ENCODE measurements at regions not wholly inside any gene's neighbourhood (a gene's known extent, or its start where the extent isn't known, plus 50 kb on each side); places are given as distances from the start of the nearest gene placed in this dataset.

DNA sequence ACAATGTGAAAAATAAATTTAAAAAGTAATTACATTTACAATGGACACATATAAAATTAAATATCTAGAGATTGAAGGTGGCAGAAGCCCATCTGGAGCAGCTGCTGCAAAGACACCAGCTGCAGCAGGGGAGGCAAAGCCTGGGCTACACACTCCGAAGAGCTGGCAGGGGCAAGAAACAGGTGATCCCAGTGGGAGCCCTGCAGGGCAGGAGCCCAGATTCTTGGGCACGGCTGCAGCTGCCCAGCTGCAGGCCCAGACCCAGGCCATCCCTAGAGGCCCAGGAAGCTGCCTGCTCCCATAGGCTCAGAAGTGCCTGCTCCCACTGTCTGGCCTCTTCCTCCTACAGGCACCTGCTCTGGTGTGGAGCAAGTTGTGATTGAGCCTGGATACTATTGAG is 1547.9 kb upstream of the SPRY2 start:
- Mint-ChIP-seq H3K9me3 (ENCODE audit: insufficient read depth) (peaks cover 11% of the 10 kb centered on the region), H3K4me3 (no peak overlapping the region), H3K4me1 (no peaks in the 10 kb centered on the region), H3K27me3 (no peaks in the 10 kb centered on the region), H3K27ac (no peak overlapping the region)
- no peaks in the 10 kb centered on the region for H3K27me3 ChIP-seq (replicated peaks in 1 of 4; ENCODE audit: control extremely low read depth in 1 of 4, control insufficient read depth in 3 of 4, insufficient read depth in 4 of 4, low read length in 3 of 4)
- H3K36me3 ChIP-seq (replicated peaks in 1 of 2; ENCODE audit: control extremely low read depth in 1 of 2, control insufficient read depth in 1 of 2, extremely low read depth in 1 of 2, insufficient read depth in 2 of 2, low read length in 1 of 2), result no peaks in the 10 kb centered on the region
- no peak overlapping the region for H3K9ac ChIP-seq (ENCODE audit: low read length)
- intact Hi-C loops (cut with micrococcal nuclease), result loop anchor here (5.0 kb wide), 1 partner anchor 438 kb away; no protein-coding TSS in a partner anchor
- WGBS (ENCODE audit: insufficient coverage), result 82% methylated on average over 2 of the region's 2 CpGs
- no peak overlapping the region for H3K4me2 ChIP-seq (replicated peaks; ENCODE audit: low read depth, low read length, poor library complexity, severe bottlenecking)
- POLR2A ChIA-PET, result no interaction called here
- H3K79me2 ChIP-seq (ENCODE audit: control insufficient read depth, insufficient read depth, low read length), result no peaks in the 10 kb centered on the region
- CTCF ChIA-PET, result no interaction called here
- H3K27ac ChIP-seq (ENCODE audit: low read length in 2 of 2), result no peak overlapping the region
- no peak overlapping the region for H2AFZ ChIP-seq (ENCODE audit: insufficient read depth, low read depth, low read length, poor library complexity, severe bottlenecking)
- peaks cover 0 to 17% (median 3%) of the 10 kb centered on the region in 3 donors for H3K9me3 ChIP-seq (ENCODE audit: control extremely low read depth in 1 of 3, control insufficient read depth in 2 of 3, insufficient read depth in 1 of 3, low read length in 2 of 3)
- no peaks in the 10 kb centered on the region for H3K4me1 ChIP-seq (ENCODE audit: control insufficient read depth in 2 of 2, insufficient read depth in 2 of 2, low read length in 2 of 2)
- TF ChIP-seq, protein P1, sequence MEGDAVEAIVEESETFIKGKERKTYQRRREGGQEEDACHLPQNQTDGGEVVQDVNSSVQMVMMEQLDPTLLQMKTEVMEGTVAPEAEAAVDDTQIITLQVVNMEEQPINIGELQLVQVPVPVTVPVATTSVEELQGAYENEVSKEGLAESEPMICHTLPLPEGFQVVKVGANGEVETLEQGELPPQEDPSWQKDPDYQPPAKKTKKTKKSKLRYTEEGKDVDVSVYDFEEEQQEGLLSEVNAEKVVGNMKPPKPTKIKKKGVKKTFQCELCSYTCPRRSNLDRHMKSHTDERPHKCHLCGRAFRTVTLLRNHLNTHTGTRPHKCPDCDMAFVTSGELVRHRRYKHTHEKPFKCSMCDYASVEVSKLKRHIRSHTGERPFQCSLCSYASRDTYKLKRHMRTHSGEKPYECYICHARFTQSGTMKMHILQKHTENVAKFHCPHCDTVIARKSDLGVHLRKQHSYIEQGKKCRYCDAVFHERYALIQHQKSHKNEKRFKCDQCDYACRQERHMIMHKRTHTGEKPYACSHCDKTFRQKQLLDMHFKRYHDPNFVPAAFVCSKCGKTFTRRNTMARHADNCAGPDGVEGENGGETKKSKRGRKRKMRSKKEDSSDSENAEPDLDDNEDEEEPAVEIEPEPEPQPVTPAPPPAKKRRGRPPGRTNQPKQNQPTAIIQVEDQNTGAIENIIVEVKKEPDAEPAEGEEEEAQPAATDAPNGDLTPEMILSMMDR (IDR thresholded peaks at IDR 0.05), result no peak
- TF ChIP-seq EZH2 (IDR thresholded peaks at IDR 0.05; ENCODE audit: borderline replicate concordance, insufficient read depth, low read depth, low read length, poor library complexity, severe bottlenecking), result no peak
- no peak overlapping the region for H3K4me3 ChIP-seq (ENCODE audit: control extremely low read depth in 1 of 5, extremely low read depth in 1 of 5, insufficient read depth in 1 of 5, low read depth in 2 of 5, low read length in 4 of 5)
- DNase-seq (no peak), ATAC-seq (ENCODE audit: low read depth) (no peak)
- no peaks in the 10 kb centered on the region for H4K20me1 ChIP-seq (ENCODE audit: control insufficient read depth, insufficient read depth, low read length, poor library complexity, severe bottlenecking)

DNA sequence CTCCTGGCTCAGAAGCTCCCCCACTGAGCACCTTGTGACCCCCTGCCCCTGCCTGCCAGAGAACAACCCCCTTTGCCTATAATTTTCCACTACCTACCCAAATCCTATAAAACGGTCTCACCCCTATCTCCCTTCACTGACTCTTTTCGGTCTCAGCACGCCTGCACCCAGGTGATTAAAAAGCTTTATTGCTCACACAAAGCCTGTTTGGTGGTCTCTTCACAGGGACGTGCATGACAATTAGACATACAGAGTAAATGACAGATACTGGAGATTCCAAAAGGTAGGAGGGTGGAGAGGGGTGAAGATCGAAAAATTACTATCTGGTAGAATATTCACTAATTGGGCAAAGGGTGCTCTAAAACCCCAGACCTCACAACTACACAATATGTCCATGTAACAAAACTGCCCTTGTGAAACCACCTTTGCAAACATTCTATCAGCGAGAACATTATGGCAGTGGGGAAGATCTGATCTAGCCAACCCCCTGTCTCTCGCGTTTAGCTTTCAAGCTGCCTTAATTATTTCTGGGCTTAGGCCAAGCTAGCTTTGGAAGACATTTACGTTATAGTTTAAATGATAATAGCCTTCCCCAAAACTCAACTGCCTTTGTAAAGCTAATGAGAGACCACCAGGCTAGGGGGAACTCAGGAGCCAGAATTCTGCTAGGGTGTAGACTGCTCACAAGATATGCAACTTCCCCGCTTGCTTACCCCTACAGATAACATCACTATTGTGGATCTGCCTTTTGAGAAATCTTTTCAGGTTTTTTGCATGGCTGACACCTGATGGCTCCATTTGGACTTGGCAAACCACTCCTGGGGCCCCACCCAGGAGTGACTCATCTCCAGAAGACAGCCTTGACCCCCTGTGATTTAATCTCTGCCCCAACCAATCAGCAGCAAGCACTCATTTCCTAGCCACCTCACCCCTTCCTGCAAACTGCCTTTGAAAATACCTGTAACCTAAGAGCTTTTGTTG is 1534.0 kb upstream of the SPRY2 start:
- intact Hi-C loops (cut with micrococcal nuclease), result no loop called here

More for the DNA sequence above, 1534.0 kb upstream of the SPRY2 start:
- H3K4me3 Mint-ChIP-seq, result no peak overlapping the region
- H3K9me3 Mint-ChIP-seq (ENCODE audit: insufficient read depth), result peaks cover 2% of the 10 kb centered on the region
- H3K27me3 Mint-ChIP-seq, result no peaks in the 10 kb centered on the region
- no peak overlapping the region for H3K9ac ChIP-seq (ENCODE audit: low read length)
- no peaks in the 10 kb centered on the region for H3K79me2 ChIP-seq (ENCODE audit: control insufficient read depth, insufficient read depth, low read length)
- no peak for DNase-seq
- no peaks in the 10 kb centered on the region for H4K20me1 ChIP-seq (ENCODE audit: control insufficient read depth, insufficient read depth, low read length, poor library complexity, severe bottlenecking)
- no peaks in the 10 kb centered on the region for H3K4me1 ChIP-seq (ENCODE audit: control insufficient read depth in 2 of 2, insufficient read depth in 2 of 2, low read length in 2 of 2)
- no peaks in the 10 kb centered on the region for H3K36me3 ChIP-seq (replicated peaks in 1 of 2; ENCODE audit: control extremely low read depth in 1 of 2, control insufficient read depth in 1 of 2, extremely low read depth in 1 of 2, insufficient read depth in 2 of 2, low read length in 1 of 2)
- TF ChIP-seq EZH2 (IDR thresholded peaks at IDR 0.05; ENCODE audit: borderline replicate concordance, insufficient read depth, low read depth, low read length, poor library complexity, severe bottlenecking), result no peak
- TF ChIP-seq, protein P1 (IDR thresholded peaks at IDR 0.05), result no peak
- 100% methylated on average over 1 of the region's 10 CpGs for WGBS (ENCODE audit: insufficient coverage)
- H3K9me3 ChIP-seq (ENCODE audit: control extremely low read depth in 1 of 3, control insufficient read depth in 2 of 3, insufficient read depth in 1 of 3, low read length in 2 of 3), result no peaks in the 10 kb centered on the region
- H3K4me2 ChIP-seq (replicated peaks; ENCODE audit: low read depth, low read length, poor library complexity, severe bottlenecking), result no peak overlapping the region
- no peak for ATAC-seq (ENCODE audit: low read depth)
- H3K4me3 ChIP-seq (ENCODE audit: control extremely low read depth in 1 of 5, extremely low read depth in 1 of 5, insufficient read depth in 1 of 5, low read depth in 2 of 5, low read length in 4 of 5), result no peak overlapping the region
- POLR2A ChIA-PET, result no interaction called here
- no peak overlapping the region for H2AFZ ChIP-seq (ENCODE audit: insufficient read depth, low read depth, low read length, poor library complexity, severe bottlenecking)
- H3K27ac Mint-ChIP-seq, result no peak overlapping the region
- no peak overlapping the region for H3K27ac ChIP-seq (ENCODE audit: low read length in 2 of 2)
- CTCF ChIA-PET, result no interaction called here
- H3K27me3 ChIP-seq (replicated peaks in 1 of 4; ENCODE audit: control extremely low read depth in 1 of 4, control insufficient read depth in 3 of 4, insufficient read depth in 4 of 4, low read length in 3 of 4), result no peaks in the 10 kb centered on the region
- no peaks in the 10 kb centered on the region for H3K4me1 Mint-ChIP-seq
